ENCODE measurements at regions not wholly inside any gene's neighbourhood (a gene's known extent, or its start where the extent isn't known, plus 50 kb on each side); places are given as distances from the start of the nearest gene placed in this dataset.

GRCh38 chr15:60126200-60126599 lies 122.1 kb downstream of the FOXB1 start:
- 92% methylated on average over 4 of the region's 4 CpGs for WGBS
- no peak overlapping the region for H3K27ac ChIP-seq (ENCODE audit: low read depth in 1 of 2, low read length in 2 of 2)

GRCh38 chr15:60126661-60127060 lies 122.5 kb downstream of the FOXB1 start:
- no peaks in the 10 kb centered on the region for H3K27me3 ChIP-seq (ENCODE audit: control insufficient read depth in 4 of 4, insufficient read depth in 4 of 4, low read length in 3 of 4)
- H3K9me3 ChIP-seq (ENCODE audit: control insufficient read depth in 4 of 4, low read length in 3 of 4), result no peaks in the 10 kb centered on the region
- no peak overlapping the region for H3K4me3 ChIP-seq (ENCODE audit: low read depth in 1 of 3, low read length in 3 of 3)
- peaks cover 0 to 4% (median 3%) of the 10 kb centered on the region in 4 donors for H3K4me1 ChIP-seq (ENCODE audit: control insufficient read depth in 4 of 4, insufficient read depth in 4 of 4, low read length in 3 of 4)
- H3K27ac ChIP-seq (ENCODE audit: low read depth in 1 of 2, low read length in 2 of 2), result no peak overlapping the region
- no peak for DNase-seq (ENCODE audit: low spot score)
- H3K36me3 ChIP-seq (ENCODE audit: control insufficient read depth in 4 of 4, insufficient read depth in 3 of 4, low read depth in 1 of 4, low read length in 3 of 4), result no peaks in the 10 kb centered on the region
- TF ChIP-seq, protein P1, sequence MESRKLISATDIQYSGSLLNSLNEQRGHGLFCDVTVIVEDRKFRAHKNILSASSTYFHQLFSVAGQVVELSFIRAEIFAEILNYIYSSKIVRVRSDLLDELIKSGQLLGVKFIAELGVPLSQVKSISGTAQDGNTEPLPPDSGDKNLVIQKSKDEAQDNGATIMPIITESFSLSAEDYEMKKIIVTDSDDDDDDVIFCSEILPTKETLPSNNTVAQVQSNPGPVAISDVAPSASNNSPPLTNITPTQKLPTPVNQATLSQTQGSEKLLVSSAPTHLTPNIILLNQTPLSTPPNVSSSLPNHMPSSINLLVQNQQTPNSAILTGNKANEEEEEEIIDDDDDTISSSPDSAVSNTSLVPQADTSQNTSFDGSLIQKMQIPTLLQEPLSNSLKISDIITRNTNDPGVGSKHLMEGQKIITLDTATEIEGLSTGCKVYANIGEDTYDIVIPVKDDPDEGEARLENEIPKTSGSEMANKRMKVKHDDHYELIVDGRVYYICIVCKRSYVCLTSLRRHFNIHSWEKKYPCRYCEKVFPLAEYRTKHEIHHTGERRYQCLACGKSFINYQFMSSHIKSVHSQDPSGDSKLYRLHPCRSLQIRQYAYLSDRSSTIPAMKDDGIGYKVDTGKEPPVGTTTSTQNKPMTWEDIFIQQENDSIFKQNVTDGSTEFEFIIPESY (IDR thresholded peaks at IDR 0.05), result no peak
- TF ChIP-seq TAF1 (conservative IDR thresholded peaks at IDR 0.05) (no peak), FOXA2 (IDR thresholded peaks at IDR 0.05) (no peak), RAD21 (IDR thresholded peaks at IDR 0.05) (no peak), EGR1 (IDR thresholded peaks at IDR 0.05; ENCODE audit: low read depth in 2 of 2) (no peak), NR2F2 (IDR thresholded peaks at IDR 0.05) (no peak), GABPA (IDR thresholded peaks at IDR 0.05 in 1 of 2, conservative IDR thresholded peaks at IDR 0.05 in 1 of 2) (no peak)
- TF ChIP-seq, protein P2, sequence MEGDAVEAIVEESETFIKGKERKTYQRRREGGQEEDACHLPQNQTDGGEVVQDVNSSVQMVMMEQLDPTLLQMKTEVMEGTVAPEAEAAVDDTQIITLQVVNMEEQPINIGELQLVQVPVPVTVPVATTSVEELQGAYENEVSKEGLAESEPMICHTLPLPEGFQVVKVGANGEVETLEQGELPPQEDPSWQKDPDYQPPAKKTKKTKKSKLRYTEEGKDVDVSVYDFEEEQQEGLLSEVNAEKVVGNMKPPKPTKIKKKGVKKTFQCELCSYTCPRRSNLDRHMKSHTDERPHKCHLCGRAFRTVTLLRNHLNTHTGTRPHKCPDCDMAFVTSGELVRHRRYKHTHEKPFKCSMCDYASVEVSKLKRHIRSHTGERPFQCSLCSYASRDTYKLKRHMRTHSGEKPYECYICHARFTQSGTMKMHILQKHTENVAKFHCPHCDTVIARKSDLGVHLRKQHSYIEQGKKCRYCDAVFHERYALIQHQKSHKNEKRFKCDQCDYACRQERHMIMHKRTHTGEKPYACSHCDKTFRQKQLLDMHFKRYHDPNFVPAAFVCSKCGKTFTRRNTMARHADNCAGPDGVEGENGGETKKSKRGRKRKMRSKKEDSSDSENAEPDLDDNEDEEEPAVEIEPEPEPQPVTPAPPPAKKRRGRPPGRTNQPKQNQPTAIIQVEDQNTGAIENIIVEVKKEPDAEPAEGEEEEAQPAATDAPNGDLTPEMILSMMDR (IDR thresholded peaks at IDR 0.05; ENCODE audit: low read depth, low read length, missing input control), result no peak
- 97% methylated on average over 5 of the region's 5 CpGs for WGBS
- H3K9ac ChIP-seq (ENCODE audit: low read depth in 1 of 2, low read length in 2 of 2), result no peak overlapping the region

More at GRCh38 chr15:60126200-60126599, 122.1 kb downstream of the FOXB1 start:
- TF ChIP-seq, protein P1 (IDR thresholded peaks at IDR 0.05), result no peak
- TF ChIP-seq RXRA (IDR thresholded peaks at IDR 0.05), result no peak
- TF ChIP-seq, protein P3, sequence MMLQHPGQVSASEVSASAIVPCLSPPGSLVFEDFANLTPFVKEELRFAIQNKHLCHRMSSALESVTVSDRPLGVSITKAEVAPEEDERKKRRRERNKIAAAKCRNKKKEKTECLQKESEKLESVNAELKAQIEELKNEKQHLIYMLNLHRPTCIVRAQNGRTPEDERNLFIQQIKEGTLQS (IDR thresholded peaks at IDR 0.05), result no peak
- Histone ChIP-seq H3K4me3 (ENCODE audit: low read depth in 1 of 3, low read length in 3 of 3) (no peak overlapping the region), H3K36me3 (ENCODE audit: control insufficient read depth in 4 of 4, insufficient read depth in 3 of 4, low read depth in 1 of 4, low read length in 3 of 4) (no peaks in the 10 kb centered on the region), H3K27me3 (ENCODE audit: control insufficient read depth in 4 of 4, insufficient read depth in 4 of 4, low read length in 3 of 4) (no peaks in the 10 kb centered on the region), H3K4me1 (ENCODE audit: control insufficient read depth in 4 of 4, insufficient read depth in 4 of 4, low read length in 3 of 4) (peaks cover 0 to 4% (median 3%) of the 10 kb centered on the region in 4 donors), H3K9ac (ENCODE audit: low read depth in 1 of 2, low read length in 2 of 2) (no peak overlapping the region), H3K9me3 (ENCODE audit: control insufficient read depth in 4 of 4, low read length in 3 of 4) (no peaks in the 10 kb centered on the region)
- DNase-seq (ENCODE audit: low spot score), result no peak

GRCh38 chr15:60128000-60128376 lies 123.9 kb downstream of the FOXB1 start:
- DNase-seq (ENCODE audit: low spot score), result no peak
- Histone ChIP-seq H3K27me3 (ENCODE audit: control insufficient read depth in 4 of 4, insufficient read depth in 4 of 4, low read length in 3 of 4) (no peaks in the 10 kb centered on the region), H3K4me3 (ENCODE audit: low read depth in 1 of 3, low read length in 3 of 3) (peak overlapping the region; percentile 41 to 68 (median 68)), H3K36me3 (ENCODE audit: control insufficient read depth in 4 of 4, insufficient read depth in 3 of 4, low read depth in 1 of 4, low read length in 3 of 4) (no peaks in the 10 kb centered on the region), H3K9ac (ENCODE audit: low read depth in 1 of 2, low read length in 2 of 2) (peak overlapping the region; percentile 33 to 49), H3K27ac (ENCODE audit: low read depth in 1 of 2, low read length in 2 of 2) (peak overlapping the region; percentile 11 to 39), H3K9me3 (ENCODE audit: control insufficient read depth in 4 of 4, low read length in 3 of 4) (no peaks in the 10 kb centered on the region), H3K4me1 (ENCODE audit: control insufficient read depth in 4 of 4, insufficient read depth in 4 of 4, low read length in 3 of 4) (peaks cover 0 to 4% (median 3%) of the 10 kb centered on the region in 4 donors)
- 14% methylated on average over 5 of the region's 5 CpGs for WGBS
- TF ChIP-seq FOXA1 (IDR thresholded peaks at IDR 0.05), result no peak
- no peak for TF ChIP-seq GABPA (IDR thresholded peaks at IDR 0.05 in 1 of 2, conservative IDR thresholded peaks at IDR 0.05 in 1 of 2)
- no peak for TF ChIP-seq HNF4G (IDR thresholded peaks at IDR 0.05)
- TF ChIP-seq, protein P3 (IDR thresholded peaks at IDR 0.05), result no peak
- no peak for TF ChIP-seq JUND (IDR thresholded peaks at IDR 0.05)
- TF ChIP-seq, protein P1 (IDR thresholded peaks at IDR 0.05), result no peak
- no peak for TF ChIP-seq FOXA2 (IDR thresholded peaks at IDR 0.05)
- no peak for TF ChIP-seq REST (IDR thresholded peaks at IDR 0.05)
- no peak for TF ChIP-seq YY1 (IDR thresholded peaks at IDR 0.05)
- no peak for TF ChIP-seq EGR1 (IDR thresholded peaks at IDR 0.05; ENCODE audit: low read depth in 2 of 2)
- TF ChIP-seq RXRA (IDR thresholded peaks at IDR 0.05), result no peak
- TF ChIP-seq TAF1 (conservative IDR thresholded peaks at IDR 0.05), result no peak
